ENCODE measurements at regions not wholly inside any gene's neighbourhood (a gene's known extent, or its start where the extent isn't known, plus 50 kb on each side); places are given as distances from the start of the nearest gene placed in this dataset.

DNA sequence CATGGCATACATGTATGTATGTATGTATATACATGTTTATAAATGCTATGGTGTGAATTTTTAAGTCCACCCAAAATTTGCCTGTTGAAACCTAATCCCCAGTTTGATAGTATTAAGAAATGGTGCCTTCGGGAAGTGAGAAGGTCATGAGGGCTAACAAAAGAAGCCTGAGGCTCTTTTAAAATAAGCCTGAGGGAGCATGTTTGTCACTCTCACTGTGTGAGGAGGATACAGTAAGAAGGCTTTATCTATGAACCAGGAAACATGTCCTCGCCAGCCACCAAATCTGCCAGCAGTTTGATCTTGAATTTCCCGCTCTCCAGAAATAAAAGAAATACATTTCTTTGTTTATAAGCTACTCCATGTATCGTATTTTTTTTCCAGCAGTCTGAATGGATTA lies 163.0 kb upstream of the LINC00305 start:
- no peaks in the 10 kb centered on the region for H3K4me1 ChIP-seq (ENCODE audit: insufficient read depth, low read length)
- H3K27me3 ChIP-seq (ENCODE audit: control insufficient read depth in 1 of 2, insufficient read depth in 2 of 2, low read length in 2 of 2) = no peaks in the 10 kb centered on the region

DNA sequence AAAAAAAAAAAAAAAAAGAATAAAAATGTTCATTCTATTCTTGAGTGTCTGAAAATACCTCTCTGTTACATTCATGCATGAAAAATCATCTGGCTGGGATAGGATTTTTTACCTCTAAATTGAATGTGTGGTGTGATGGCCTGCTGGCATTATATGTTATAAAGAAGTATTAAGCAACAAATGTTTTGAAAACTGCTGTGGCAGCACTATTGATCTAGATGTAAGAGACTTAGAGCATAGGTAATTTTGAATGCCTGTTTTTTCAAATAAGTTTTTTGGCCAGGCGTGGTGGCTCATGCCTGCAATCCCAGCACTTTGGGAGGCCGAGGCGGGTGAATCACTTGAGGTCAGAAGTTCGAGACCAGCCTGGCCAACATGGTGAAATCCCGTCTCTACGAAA lies 147.0 kb upstream of the LINC00305 start:
- Histone ChIP-seq H3K9me3 (ENCODE audit: low read length) (no peaks in the 10 kb centered on the region), H3K27ac (ENCODE audit: low read depth, low read length) (no peak overlapping the region), H3K4me3 (ENCODE audit: low read depth in 1 of 2, low read length in 2 of 2) (no peak overlapping the region), H3K36me3 (ENCODE audit: insufficient read depth, low read length) (no peaks in the 10 kb centered on the region), H3K4me1 (ENCODE audit: insufficient read depth, low read length) (no peaks in the 10 kb centered on the region), H3K9ac (ENCODE audit: low read length) (no peak overlapping the region), H3K27me3 (ENCODE audit: control insufficient read depth in 1 of 2, insufficient read depth in 2 of 2, low read length in 2 of 2) (no peaks in the 10 kb centered on the region)

More for the DNA sequence above, 163.0 kb upstream of the LINC00305 start:
- H3K9ac ChIP-seq (ENCODE audit: low read length) = no peak overlapping the region
- no peak overlapping the region for H3K27ac ChIP-seq (ENCODE audit: low read depth, low read length)
- no peak overlapping the region for H3K4me3 ChIP-seq (ENCODE audit: low read depth in 1 of 2, low read length in 2 of 2)
- H3K9me3 ChIP-seq (ENCODE audit: low read length) = no peaks in the 10 kb centered on the region
- no peaks in the 10 kb centered on the region for H3K36me3 ChIP-seq (ENCODE audit: insufficient read depth, low read length)

DNA sequence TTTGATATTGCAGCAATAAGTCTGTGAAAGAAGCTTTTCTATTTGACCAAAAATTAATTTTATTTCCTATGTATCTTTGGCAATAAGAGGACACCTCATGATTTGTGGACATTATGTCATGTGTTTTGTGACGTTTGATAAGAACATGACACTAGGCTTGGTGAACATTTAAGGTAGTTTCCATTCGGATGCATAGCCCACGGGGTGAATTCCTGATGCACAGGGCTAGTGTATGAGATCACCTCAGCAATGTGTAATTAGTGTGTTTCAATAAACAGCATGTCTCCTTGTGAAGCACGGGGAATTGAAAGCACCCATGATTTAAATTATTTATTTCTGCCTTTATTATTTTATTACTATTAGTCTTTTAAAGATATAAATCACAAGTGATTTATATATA lies 146.1 kb upstream of the LINC00305 start:
- Histone ChIP-seq H3K4me1 (ENCODE audit: insufficient read depth, low read length) (no peaks in the 10 kb centered on the region), H3K9me3 (ENCODE audit: low read length) (no peaks in the 10 kb centered on the region), H3K27me3 (ENCODE audit: control insufficient read depth in 1 of 2, insufficient read depth in 2 of 2, low read length in 2 of 2) (no peaks in the 10 kb centered on the region), H3K4me3 (ENCODE audit: low read depth in 1 of 2, low read length in 2 of 2) (no peak overlapping the region), H3K9ac (ENCODE audit: low read length) (no peak overlapping the region), H3K36me3 (ENCODE audit: insufficient read depth, low read length) (no peaks in the 10 kb centered on the region), H3K27ac (ENCODE audit: low read depth, low read length) (no peak overlapping the region)

DNA sequence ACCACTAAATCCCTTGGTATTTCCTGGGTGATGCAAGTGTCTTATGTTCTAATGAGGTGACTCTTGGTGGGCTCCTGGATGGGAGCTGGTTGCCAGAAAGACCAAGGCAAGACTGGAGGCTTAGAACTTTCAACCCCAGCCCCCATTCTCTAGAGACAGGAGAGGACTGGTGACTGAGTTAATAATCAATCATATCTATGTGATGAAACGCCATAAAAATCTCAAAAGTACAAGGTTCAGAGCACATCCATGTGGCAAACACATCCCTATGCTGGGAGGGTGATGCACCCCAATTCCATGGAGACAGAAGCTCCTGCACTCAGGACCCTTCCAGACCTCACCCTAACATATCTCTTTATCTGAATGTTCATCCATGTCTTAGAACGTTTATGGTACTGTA lies 139.5 kb upstream of the LINC00305 start:
- Histone ChIP-seq H3K4me3 (ENCODE audit: low read depth in 1 of 2, low read length in 2 of 2) (no peak overlapping the region), H3K9ac (ENCODE audit: low read length) (no peak overlapping the region), H3K27ac (ENCODE audit: low read depth, low read length) (no peak overlapping the region), H3K9me3 (ENCODE audit: low read length) (no peaks in the 10 kb centered on the region), H3K27me3 (ENCODE audit: control insufficient read depth in 1 of 2, insufficient read depth in 2 of 2, low read length in 2 of 2) (no peaks in the 10 kb centered on the region), H3K4me1 (ENCODE audit: insufficient read depth, low read length) (no peaks in the 10 kb centered on the region), H3K36me3 (ENCODE audit: insufficient read depth, low read length) (no peaks in the 10 kb centered on the region)

DNA sequence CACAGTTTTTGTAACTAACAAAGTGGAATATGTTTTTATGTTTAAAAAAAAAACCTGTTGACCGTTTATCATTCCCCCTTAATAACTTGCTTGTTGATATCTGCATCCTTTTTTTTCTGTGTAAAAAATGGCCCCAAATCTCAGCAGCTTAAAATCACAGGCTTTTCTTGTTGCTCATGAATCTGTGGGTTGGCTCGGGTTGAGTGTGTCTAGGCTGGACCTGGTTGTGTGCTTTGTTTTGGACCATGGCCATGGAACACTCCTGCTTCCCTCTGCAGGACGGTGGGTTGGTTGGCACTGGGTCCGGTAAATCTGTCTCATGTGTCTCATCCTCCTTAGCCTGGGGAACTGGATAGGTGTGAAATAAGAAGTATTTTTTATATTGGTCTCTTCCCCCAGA lies 139.0 kb upstream of the LINC00305 start:
- H3K27me3 ChIP-seq (ENCODE audit: control insufficient read depth in 1 of 2, insufficient read depth in 2 of 2, low read length in 2 of 2) = no peaks in the 10 kb centered on the region
- no peak overlapping the region for H3K4me3 ChIP-seq (ENCODE audit: low read depth in 1 of 2, low read length in 2 of 2)
- H3K9me3 ChIP-seq (ENCODE audit: low read length) = no peaks in the 10 kb centered on the region
- H3K27ac ChIP-seq (ENCODE audit: low read depth, low read length) = no peak overlapping the region
- H3K36me3 ChIP-seq (ENCODE audit: insufficient read depth, low read length) = no peaks in the 10 kb centered on the region
- H3K9ac ChIP-seq (ENCODE audit: low read length) = no peak overlapping the region
- no peaks in the 10 kb centered on the region for H3K4me1 ChIP-seq (ENCODE audit: insufficient read depth, low read length)

DNA sequence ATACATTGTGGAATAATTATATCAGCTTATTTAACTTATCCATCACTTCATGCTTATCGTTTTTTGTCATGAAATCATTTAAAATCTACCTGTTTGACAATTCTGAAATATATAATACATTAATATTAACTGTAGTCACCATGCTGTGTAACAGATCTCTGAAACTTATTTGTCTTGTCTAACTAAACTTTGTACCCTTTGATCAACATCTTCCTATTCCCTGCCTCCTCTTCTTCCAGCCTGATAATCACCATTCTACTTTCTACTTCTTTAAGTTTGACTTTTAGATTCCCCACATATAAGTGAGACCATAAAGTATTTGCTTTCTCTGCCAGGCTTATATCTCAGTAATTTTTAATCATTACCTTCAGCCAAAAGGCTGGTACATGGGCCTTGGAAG lies 134.2 kb upstream of the LINC00305 start:
- no peak overlapping the region for H3K27ac ChIP-seq (ENCODE audit: low read depth, low read length)
- no peak overlapping the region for H3K4me3 ChIP-seq (ENCODE audit: low read depth in 1 of 2, low read length in 2 of 2)
- no peaks in the 10 kb centered on the region for H3K4me1 ChIP-seq (ENCODE audit: insufficient read depth, low read length)
- no peaks in the 10 kb centered on the region for H3K9me3 ChIP-seq (ENCODE audit: low read length)
- no peaks in the 10 kb centered on the region for H3K36me3 ChIP-seq (ENCODE audit: insufficient read depth, low read length)
- no peak overlapping the region for H3K9ac ChIP-seq (ENCODE audit: low read length)
- H3K27me3 ChIP-seq (ENCODE audit: control insufficient read depth in 1 of 2, insufficient read depth in 2 of 2, low read length in 2 of 2) = no peaks in the 10 kb centered on the region

DNA sequence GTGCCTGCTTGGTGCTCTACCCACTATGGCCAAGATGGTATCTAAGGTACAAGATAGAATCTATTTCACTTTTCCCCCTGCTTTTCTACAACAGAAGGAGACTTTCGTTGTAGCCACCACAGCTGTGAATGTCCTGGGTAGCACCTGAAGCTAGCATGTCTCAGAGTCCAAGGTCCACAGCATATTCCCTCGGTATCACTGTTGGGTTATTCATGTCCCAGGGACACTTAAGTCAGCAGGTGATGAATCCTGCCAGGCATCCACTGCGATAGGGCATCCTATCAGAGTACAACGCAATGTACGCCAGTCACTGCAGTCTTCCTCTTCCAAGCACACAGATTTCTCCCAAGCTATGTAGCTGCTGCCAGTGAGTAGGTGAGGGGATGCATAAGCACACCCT lies 129.1 kb upstream of the LINC00305 start:
- Histone ChIP-seq H3K27me3 (ENCODE audit: control insufficient read depth in 1 of 2, insufficient read depth in 2 of 2, low read length in 2 of 2) (no peaks in the 10 kb centered on the region), H3K4me1 (ENCODE audit: insufficient read depth, low read length) (no peaks in the 10 kb centered on the region), H3K4me3 (ENCODE audit: low read depth in 1 of 2, low read length in 2 of 2) (no peak overlapping the region), H3K9me3 (ENCODE audit: low read length) (no peaks in the 10 kb centered on the region), H3K9ac (ENCODE audit: low read length) (no peak overlapping the region), H3K27ac (ENCODE audit: low read depth, low read length) (no peak overlapping the region), H3K36me3 (ENCODE audit: insufficient read depth, low read length) (no peaks in the 10 kb centered on the region)

DNA sequence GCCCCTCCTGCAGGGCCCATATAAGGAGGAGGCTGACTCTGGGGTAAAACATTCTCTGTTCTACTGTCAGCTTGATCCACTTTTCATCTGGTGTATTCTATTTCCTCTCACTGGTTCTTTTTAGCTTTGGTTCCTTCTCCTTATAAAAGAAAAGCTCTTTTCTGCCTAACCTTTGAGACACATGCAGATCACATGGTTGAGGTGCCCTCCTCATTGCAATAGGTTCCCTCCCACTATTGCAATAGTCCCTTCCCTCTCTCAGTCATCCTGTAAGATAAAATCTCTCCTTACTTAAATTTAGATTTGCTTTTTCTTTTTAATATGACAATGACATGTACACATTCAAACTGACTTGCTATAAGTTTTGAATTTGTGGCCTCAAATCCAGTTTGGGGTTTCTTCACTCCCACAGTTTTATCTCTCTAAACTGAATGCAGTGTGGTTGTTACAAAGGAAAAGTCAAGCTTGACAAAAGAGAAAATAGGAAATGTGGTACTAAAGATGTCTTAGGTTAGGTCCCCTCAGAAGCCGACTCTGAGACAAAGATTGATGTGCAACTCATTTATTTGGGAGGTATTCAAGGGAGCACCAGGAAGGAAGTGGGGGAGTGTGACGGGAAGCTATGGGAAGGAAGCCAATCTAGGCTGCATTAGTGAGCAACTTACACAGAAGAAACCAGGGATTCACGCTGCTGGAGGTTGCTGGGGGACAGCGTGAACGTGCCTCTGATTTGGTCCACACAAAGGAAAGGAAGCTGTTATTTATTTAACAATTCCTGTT lies 127.6 kb upstream of the LINC00305 start:
- Histone ChIP-seq H3K4me3 (ENCODE audit: low read depth in 1 of 2, low read length in 2 of 2) (no peak overlapping the region), H3K4me1 (ENCODE audit: insufficient read depth, low read length) (no peaks in the 10 kb centered on the region), H3K27ac (ENCODE audit: low read depth, low read length) (no peak overlapping the region), H3K9me3 (ENCODE audit: low read length) (no peaks in the 10 kb centered on the region), H3K9ac (ENCODE audit: low read length) (no peak overlapping the region), H3K27me3 (ENCODE audit: control insufficient read depth in 1 of 2, insufficient read depth in 2 of 2, low read length in 2 of 2) (no peaks in the 10 kb centered on the region), H3K36me3 (ENCODE audit: insufficient read depth, low read length) (no peaks in the 10 kb centered on the region)

DNA sequence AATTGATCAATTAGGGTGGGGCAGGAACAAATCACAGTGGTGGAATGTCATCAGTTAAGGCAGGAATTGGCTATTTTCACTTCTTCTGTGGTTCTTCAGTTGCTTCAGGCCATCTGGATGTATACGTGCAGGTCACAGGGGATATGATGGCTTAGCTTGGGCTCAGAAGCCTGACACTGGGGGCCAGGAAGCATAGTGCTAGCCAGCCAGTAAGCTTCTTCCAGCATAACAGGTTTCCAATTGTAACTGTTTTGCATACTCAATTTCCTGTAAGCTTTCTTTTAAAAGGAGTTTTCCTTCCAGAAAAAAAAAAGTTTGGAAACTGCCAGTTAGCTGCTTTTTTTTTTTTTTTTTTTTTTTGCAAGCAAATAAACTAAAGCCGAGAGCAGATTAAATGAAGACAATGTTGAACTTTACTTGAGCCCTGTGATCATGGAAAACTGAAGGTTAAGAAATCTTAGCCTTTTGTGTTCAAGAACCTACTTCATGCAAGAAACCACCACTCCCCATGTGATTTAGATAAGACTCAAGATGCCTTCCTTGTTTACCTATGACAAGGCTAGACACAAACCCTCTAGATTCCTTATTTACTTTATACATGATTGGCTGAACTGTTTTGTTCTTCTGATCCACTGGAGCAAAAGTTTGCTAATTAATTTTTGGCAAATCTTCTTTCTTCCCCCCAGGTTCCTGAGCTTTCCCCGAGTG lies 126.9 kb upstream of the LINC00305 start:
- Histone ChIP-seq H3K4me1 (ENCODE audit: insufficient read depth, low read length) (no peaks in the 10 kb centered on the region), H3K27ac (ENCODE audit: low read depth, low read length) (no peak overlapping the region)

DNA sequence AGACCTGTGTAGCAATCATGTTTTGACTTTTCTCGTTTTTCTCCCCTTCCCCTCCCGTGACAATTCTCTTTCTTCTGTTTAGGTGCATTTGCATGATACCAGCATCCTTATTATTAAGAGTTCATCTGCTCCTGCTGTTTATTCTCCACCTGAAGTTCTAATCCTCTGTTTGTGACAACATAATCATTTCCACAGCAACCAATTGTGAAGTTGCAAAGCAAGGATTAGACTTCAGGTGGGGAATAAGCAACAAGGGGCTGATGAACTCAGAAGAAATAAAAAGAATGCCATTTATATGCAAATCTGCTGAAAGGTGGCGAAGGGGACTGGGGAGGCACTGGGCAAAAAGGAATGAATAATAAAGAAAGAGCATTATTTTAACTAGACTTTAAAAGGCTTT lies 124.8 kb upstream of the LINC00305 start:
- Histone ChIP-seq H3K4me3 (ENCODE audit: low read depth in 1 of 2, low read length in 2 of 2) (no peak overlapping the region), H3K27me3 (ENCODE audit: control insufficient read depth in 1 of 2, insufficient read depth in 2 of 2, low read length in 2 of 2) (no peaks in the 10 kb centered on the region), H3K36me3 (ENCODE audit: insufficient read depth, low read length) (no peaks in the 10 kb centered on the region), H3K9ac (ENCODE audit: low read length) (no peak overlapping the region), H3K27ac (ENCODE audit: low read depth, low read length) (no peak overlapping the region), H3K9me3 (ENCODE audit: low read length) (no peaks in the 10 kb centered on the region), H3K4me1 (ENCODE audit: insufficient read depth, low read length) (no peaks in the 10 kb centered on the region)

More for the DNA sequence above, 126.9 kb upstream of the LINC00305 start:
- H3K4me3 ChIP-seq (ENCODE audit: low read depth in 1 of 2, low read length in 2 of 2) = no peak overlapping the region
- H3K9ac ChIP-seq (ENCODE audit: low read length) = no peak overlapping the region
- no peaks in the 10 kb centered on the region for H3K27me3 ChIP-seq (ENCODE audit: control insufficient read depth in 1 of 2, insufficient read depth in 2 of 2, low read length in 2 of 2)
- no peaks in the 10 kb centered on the region for H3K36me3 ChIP-seq (ENCODE audit: insufficient read depth, low read length)
- H3K9me3 ChIP-seq (ENCODE audit: low read length) = no peaks in the 10 kb centered on the region

DNA sequence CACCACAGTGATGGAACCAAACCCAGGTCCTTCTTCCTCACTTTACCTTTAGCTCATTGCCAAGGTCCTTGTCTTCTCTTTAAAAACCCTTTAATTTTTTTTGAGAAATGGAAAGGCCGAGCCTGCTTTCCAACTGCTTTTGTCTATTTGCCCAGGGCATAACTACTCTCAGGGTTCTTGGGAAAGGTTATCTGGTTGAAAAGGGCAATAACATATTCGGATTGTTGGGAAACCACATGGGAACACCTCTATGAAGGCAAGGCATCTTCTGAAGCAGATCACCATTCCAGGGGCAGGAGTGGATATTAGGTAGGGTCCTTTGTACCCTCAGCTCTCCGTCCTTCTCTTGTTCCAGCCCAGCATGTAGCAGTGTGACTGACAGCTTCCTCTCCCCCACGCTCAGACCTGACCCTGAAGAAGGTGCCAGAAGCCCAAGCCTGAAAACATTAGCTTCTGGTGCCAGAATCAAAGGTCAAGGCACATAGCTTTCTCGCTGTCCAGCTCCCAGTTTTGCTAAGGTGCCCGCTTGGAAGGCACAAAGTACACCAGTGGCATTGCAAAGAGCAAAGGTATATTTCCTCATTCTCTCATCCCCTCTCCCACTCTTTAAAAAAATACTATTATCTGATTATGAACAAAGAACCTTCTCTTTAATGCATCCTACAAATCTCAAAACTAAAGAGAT lies 123.2 kb upstream of the LINC00305 start:
- H3K36me3 ChIP-seq (ENCODE audit: insufficient read depth, low read length) = no peaks in the 10 kb centered on the region
- no peak overlapping the region for H3K4me3 ChIP-seq (ENCODE audit: low read depth in 1 of 2, low read length in 2 of 2)
- no peaks in the 10 kb centered on the region for H3K9me3 ChIP-seq (ENCODE audit: low read length)
- H3K27me3 ChIP-seq (ENCODE audit: control insufficient read depth in 1 of 2, insufficient read depth in 2 of 2, low read length in 2 of 2) = no peaks in the 10 kb centered on the region
- H3K9ac ChIP-seq (ENCODE audit: low read length) = no peak overlapping the region
- no peaks in the 10 kb centered on the region for H3K4me1 ChIP-seq (ENCODE audit: insufficient read depth, low read length)
- H3K27ac ChIP-seq (ENCODE audit: low read depth, low read length) = no peak overlapping the region

Data from muscle layer of colon (tissue), 2 donors.